ENCODE measurements at regions not wholly inside any gene's neighbourhood (a gene's known extent, or its start where the extent isn't known, plus 50 kb on each side); places are given as distances from the start of the nearest gene placed in this dataset.

DNA sequence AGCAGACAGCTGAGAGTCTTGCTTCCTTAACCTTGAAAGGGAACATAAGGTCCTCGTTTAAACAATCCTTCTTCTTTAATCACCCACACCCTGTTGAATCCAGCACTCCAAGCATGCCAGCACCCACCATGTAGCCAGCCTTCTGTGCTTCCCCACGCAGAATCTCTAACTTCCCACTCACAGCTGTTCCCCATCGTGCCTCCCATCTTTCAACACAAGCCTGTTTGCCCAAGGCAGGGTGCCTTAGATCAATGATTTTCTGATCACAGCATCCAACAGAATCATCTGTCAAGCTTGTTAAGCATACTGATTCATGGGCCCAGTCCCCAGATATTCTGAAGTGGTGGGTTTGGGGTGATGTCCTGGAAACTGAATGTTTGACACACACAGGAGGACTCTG is 530.8 kb downstream of the SH2D4B start:
- TF ChIP-seq, protein P1, sequence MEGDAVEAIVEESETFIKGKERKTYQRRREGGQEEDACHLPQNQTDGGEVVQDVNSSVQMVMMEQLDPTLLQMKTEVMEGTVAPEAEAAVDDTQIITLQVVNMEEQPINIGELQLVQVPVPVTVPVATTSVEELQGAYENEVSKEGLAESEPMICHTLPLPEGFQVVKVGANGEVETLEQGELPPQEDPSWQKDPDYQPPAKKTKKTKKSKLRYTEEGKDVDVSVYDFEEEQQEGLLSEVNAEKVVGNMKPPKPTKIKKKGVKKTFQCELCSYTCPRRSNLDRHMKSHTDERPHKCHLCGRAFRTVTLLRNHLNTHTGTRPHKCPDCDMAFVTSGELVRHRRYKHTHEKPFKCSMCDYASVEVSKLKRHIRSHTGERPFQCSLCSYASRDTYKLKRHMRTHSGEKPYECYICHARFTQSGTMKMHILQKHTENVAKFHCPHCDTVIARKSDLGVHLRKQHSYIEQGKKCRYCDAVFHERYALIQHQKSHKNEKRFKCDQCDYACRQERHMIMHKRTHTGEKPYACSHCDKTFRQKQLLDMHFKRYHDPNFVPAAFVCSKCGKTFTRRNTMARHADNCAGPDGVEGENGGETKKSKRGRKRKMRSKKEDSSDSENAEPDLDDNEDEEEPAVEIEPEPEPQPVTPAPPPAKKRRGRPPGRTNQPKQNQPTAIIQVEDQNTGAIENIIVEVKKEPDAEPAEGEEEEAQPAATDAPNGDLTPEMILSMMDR (IDR thresholded peaks at IDR 0.05): no peak
- no peak for TF ChIP-seq POLR2A (IDR thresholded peaks at IDR 0.05)

All from uterus (tissue), 2 donors.